ENCODE measurements at regions not wholly inside any gene's neighbourhood (a gene's known extent, or its start where the extent isn't known, plus 50 kb on each side); places are given as distances from the start of the nearest gene placed in this dataset.

GRCh38 chr15:31452595-31453557, 126.2 kb downstream of the KLF13 start:
- no peak for DNase-seq (ENCODE audit: low spot score)
- intact Hi-C loops (cut with DNase I) = no loop called here

- intact Hi-C loops (cut with DNase I) = no loop called here
- DNase-seq (ENCODE audit: low spot score) = no peak
Measured at GRCh38 chr15:31453558-31454318, 127.1 kb downstream of the KLF13 start.

GRCh38 chr15:31455499-31455898, 128.9 kb downstream of the KLF13 start:
- intact Hi-C loops (cut with DNase I) = no loop called here
- DNase-seq (ENCODE audit: low spot score) = no peak

- intact Hi-C loops (cut with DNase I) = no loop called here
- peak; percentile 50 for DNase-seq (ENCODE audit: low spot score)
Measured at GRCh38 chr15:31456354-31457060, 129.9 kb downstream of the KLF13 start.

DNA sequence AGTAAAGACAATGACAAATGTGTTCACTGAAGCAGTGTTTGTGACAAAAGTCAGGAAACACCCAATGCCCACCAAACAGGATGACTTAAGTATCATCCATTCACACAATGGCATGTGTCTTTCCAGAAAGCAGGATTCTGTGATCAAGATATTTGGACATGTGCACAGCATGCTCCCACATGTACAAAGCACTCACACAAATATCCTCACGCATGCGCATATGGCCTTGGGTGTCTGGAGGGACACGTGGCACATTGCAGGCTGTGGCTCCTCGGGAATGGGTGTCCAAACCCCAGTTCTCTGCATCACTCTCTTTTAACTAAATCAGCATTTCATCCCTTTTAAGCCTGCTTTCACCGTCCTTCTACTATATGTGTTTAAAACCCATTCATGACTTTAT, 130.5 kb downstream of the KLF13 start:
- intact Hi-C loops (cut with DNase I) = no loop called here
- DNase-seq (ENCODE audit: low spot score) = peak; percentile 62

GRCh38 chr15:31457631-31458526, 131.2 kb downstream of the KLF13 start:
- intact Hi-C loops (cut with DNase I) = no loop called here
- DNase-seq (ENCODE audit: low spot score) = peak; percentile 50

- DNase-seq (ENCODE audit: low spot score) = peak; percentile 44
Measured at GRCh38 chr15:31458596-31459399, 132.2 kb downstream of the KLF13 start.

DNA sequence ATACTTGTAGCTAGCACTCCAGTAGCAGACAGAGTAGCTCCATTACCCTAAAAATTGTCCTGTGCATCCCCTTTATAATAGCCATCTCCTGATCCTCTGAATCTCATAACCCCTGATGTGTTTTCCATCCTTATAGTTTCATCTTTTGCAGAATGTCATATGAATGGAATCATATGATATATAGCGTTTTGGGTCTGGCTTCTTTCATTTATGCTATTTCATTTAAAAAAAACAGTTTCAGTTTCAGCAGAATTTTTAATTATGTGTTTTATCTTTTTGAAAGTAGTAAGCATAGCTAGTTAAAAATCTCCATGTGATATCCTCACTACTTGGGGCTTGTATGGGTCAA, 132.7 kb downstream of the KLF13 start:
- intact Hi-C loops (cut with DNase I) = no loop called here
- no peak for DNase-seq (ENCODE audit: low spot score)

More at GRCh38 chr15:31458596-31459399, 132.2 kb downstream of the KLF13 start:
- intact Hi-C loops (cut with DNase I) = no loop called here

- intact Hi-C loops (cut with DNase I) = no loop called here
- peak; percentile 50 for DNase-seq (ENCODE audit: low spot score)
Measured at GRCh38 chr15:31461375-31461774, 134.7 kb downstream of the KLF13 start.

GRCh38 chr15:31461911-31462480, 135.4 kb downstream of the KLF13 start:
- peak; percentile 68 for DNase-seq (ENCODE audit: low spot score)
- intact Hi-C loops (cut with DNase I) = no loop called here

DNA sequence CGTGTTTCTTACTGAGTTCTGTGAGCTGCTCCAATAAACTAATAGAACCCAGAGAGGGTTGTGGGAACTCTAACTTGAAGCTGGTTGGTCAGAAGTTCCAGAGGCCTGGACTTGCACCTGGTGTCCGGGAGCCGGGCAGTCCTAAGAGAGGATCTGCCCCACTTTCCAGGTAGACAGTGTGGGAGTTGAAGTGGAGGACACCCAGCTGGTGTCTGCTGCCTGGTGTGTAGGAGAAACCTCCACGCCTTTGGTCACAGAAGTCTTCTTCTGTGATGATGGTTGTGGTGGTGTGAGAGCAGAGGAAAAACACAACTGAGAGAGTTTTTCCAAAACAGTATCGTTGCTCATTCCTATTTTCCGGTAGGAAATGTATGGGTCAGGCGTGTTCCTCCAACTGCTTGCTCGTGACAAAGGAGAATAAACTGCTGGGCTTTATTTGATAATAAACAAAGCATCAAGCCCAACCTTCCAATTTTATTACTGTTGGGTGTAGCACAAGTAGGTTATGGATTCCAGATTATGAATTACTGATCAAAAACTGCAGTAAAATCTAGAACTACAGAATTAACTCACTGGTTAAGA, 137.0 kb downstream of the KLF13 start:
- peak; percentile 43 for DNase-seq (ENCODE audit: low spot score)
- intact Hi-C loops (cut with DNase I) = no loop called here

- peak; percentile 44 for DNase-seq (ENCODE audit: low spot score)
- intact Hi-C loops (cut with DNase I) = no loop called here
Measured at GRCh38 chr15:31464216-31465082, 137.8 kb downstream of the KLF13 start.

GRCh38 chr15:31465083-31465955, 138.7 kb downstream of the KLF13 start:
- DNase-seq (ENCODE audit: low spot score) = peak; percentile 68
- intact Hi-C loops (cut with DNase I) = no loop called here

- DNase-seq (ENCODE audit: low spot score) = peak; percentile 24
- intact Hi-C loops (cut with DNase I) = no loop called here
Measured at GRCh38 chr15:31467361-31467760, 140.7 kb downstream of the KLF13 start.

GRCh38 chr15:31468911-31469785, 142.5 kb downstream of the KLF13 start:
- DNase-seq (ENCODE audit: low spot score) = peak; percentile 41
- intact Hi-C loops (cut with DNase I) = no loop called here

All from cardiac septum (tissue), 1 donor.